Uterus (tissue), 3 donors: ENCODE measurements at regions not wholly inside any gene's neighbourhood (a gene's known extent, or its start where the extent isn't known, plus 50 kb on each side); places are given as distances from the start of the nearest gene placed in this dataset.

Experiments used
- DNase-seq, 2 donors: peaks; one replicate each; pipeline ENCODE4 v3.0.0-alpha.2; 2019 to 2020
- H3K27ac ChIP-seq, 2 donors: fragments of 200-600 bp; sonication (generic); 1 replicate in 1 of 2; 2 replicates in 1 of 2; pipeline ENCODE4 v1.5.1; 2016 to 2018
- H3K27me3 ChIP-seq, 2 donors: fragments of 200-600 bp; sonication (generic); one replicate each; pipeline ENCODE4 v1.5.1; 2018 to 2019; ENCODE audit warnings: control low read depth in 1 of 2
- H3K36me3 ChIP-seq, 2 donors: fragments of 200-600 bp; sonication (generic); one replicate each; pipeline ENCODE4 v1.5.1; 2019; ENCODE audit warnings: control low read depth in 1 of 2
- H3K4me1 ChIP-seq, 2 donors: fragments of 200-600 bp; sonication (generic); one replicate each; pipeline ENCODE4 v1.5.1; 2018 to 2019; ENCODE audit warnings: control low read depth in 1 of 2
- H3K4me3 ChIP-seq, 2 donors: fragments of 200-600 bp; sonication (generic); 1 replicate in 1 of 2; 2 replicates in 1 of 2; pipeline ENCODE4 v1.5.1; 2018 to 2019; ENCODE audit warnings: mild to moderate bottlenecking in 1 of 2
- H3K9me3 ChIP-seq, 2 donors: fragments of 200-600 bp; sonication (generic); one replicate each; pipeline ENCODE4 v1.5.1; 2019; ENCODE audit warnings: control low read depth in 1 of 2
- CTCF ChIP-seq, 4 experiments: fragments of 200-600 bp in 2 of 4; fragments of 450-650 bp in 2 of 4; sonication (generic) in 2 of 4; IDR thresholded peaks; one replicate each; pipeline ENCODE4 v1.5.1; 2016 to 2019; ENCODE audit warnings: antibody characterized with exemption in 4 of 4, mild to moderate bottlenecking in 2 of 4, moderate library complexity in 1 of 4
- POLR2A ChIP-seq, 2 donors: fragments of 450-650 bp; IDR thresholded peaks; one replicate each; pipeline ENCODE4 v1.6.1; 2016; ENCODE audit warnings: antibody characterized with exemption in 2 of 2, mild to moderate bottlenecking in 1 of 2, moderate library complexity in 1 of 2
- intact Hi-C: fragments of 100-400 bp; cut with DNase I; formaldehyde crosslinking; loops from one replicate; pipeline ENCODE4 v1.15.1; 2023; ENCODE audit warnings: low total_unique reads
- donor health status: DM: yes; HTN: yes; CAD: no.

GRCh38 chr9:88280816-88281382, 107.3 kb upstream of the SPIN1 start:
- Histone ChIP-seq H3K9me3 (no peaks in the 10 kb centered on the region), H3K36me3 (no peaks in the 10 kb centered on the region), H3K27ac (no peak overlapping the region), H3K27me3 (no peaks in the 10 kb centered on the region), H3K4me3 (no peak overlapping the region), H3K4me1 (no peaks in the 10 kb centered on the region)
- DNase-seq, result no peak
- intact Hi-C loops, result no loop called here
- TF ChIP-seq CTCF (IDR thresholded peaks at IDR 0.05) (no peak), POLR2A (IDR thresholded peaks at IDR 0.05) (no peak)

GRCh38 chr9:88278036-88278435, 110.2 kb upstream of the SPIN1 start:
- H3K4me3 ChIP-seq, result no peak overlapping the region
- intact Hi-C loops, result no loop called here

GRCh38 chr9:88274078-88274477, 114.2 kb upstream of the SPIN1 start:
- DNase-seq, result no peak
- Histone ChIP-seq H3K4me3 (no peak overlapping the region), H3K4me1 (no peaks in the 10 kb centered on the region), H3K36me3 (no peaks in the 10 kb centered on the region), H3K27me3 (no peaks in the 10 kb centered on the region), H3K9me3 (no peaks in the 10 kb centered on the region), H3K27ac (no peak overlapping the region)
- intact Hi-C loops, result no loop called here
- TF ChIP-seq POLR2A (IDR thresholded peaks at IDR 0.05) (no peak), CTCF (IDR thresholded peaks at IDR 0.05) (no peak)

More at GRCh38 chr9:88278036-88278435, 110.2 kb upstream of the SPIN1 start:
- TF ChIP-seq CTCF (IDR thresholded peaks at IDR 0.05) (no peak), POLR2A (IDR thresholded peaks at IDR 0.05) (no peak)
- Histone ChIP-seq H3K9me3 (no peaks in the 10 kb centered on the region), H3K36me3 (no peaks in the 10 kb centered on the region), H3K27ac (no peak overlapping the region), H3K27me3 (no peaks in the 10 kb centered on the region), H3K4me1 (no peaks in the 10 kb centered on the region)
- no peak for DNase-seq

- Histone ChIP-seq H3K9me3 (no peaks in the 10 kb centered on the region), H3K27me3 (no peaks in the 10 kb centered on the region), H3K4me1 (no peaks in the 10 kb centered on the region), H3K27ac (no peak overlapping the region), H3K4me3 (no peak overlapping the region), H3K36me3 (no peaks in the 10 kb centered on the region)
- intact Hi-C loops, result no loop called here
- TF ChIP-seq CTCF (IDR thresholded peaks at IDR 0.05), result no peak
- TF ChIP-seq POLR2A (IDR thresholded peaks at IDR 0.05), result no peak
- DNase-seq, result no peak
Observed at GRCh38 chr9:88272986-88273385, 115.3 kb upstream of the SPIN1 start.

- TF ChIP-seq CTCF (IDR thresholded peaks at IDR 0.05) (no peak), POLR2A (IDR thresholded peaks at IDR 0.05) (no peak)
- intact Hi-C loops, result no loop called here
- no peak overlapping the region for H3K27ac ChIP-seq
- H3K36me3 ChIP-seq, result no peaks in the 10 kb centered on the region
- DNase-seq, result no peak
- no peaks in the 10 kb centered on the region for H3K9me3 ChIP-seq
- H3K27me3 ChIP-seq, result no peaks in the 10 kb centered on the region
- no peak overlapping the region for H3K4me3 ChIP-seq
- no peaks in the 10 kb centered on the region for H3K4me1 ChIP-seq
Observed at GRCh38 chr9:88270413-88270812, 117.8 kb upstream of the SPIN1 start.
